ENCODE measurements at regions not wholly inside any gene's neighbourhood (a gene's known extent, or its start where the extent isn't known, plus 50 kb on each side); places are given as distances from the start of the nearest gene placed in this dataset.

- no peak for TF ChIP-seq BHLHE40 (IDR thresholded peaks at IDR 0.05; ENCODE audit: borderline replicate concordance)
- TF ChIP-seq SP1 (IDR thresholded peaks at IDR 0.05), result no peak
- no peak for TF ChIP-seq CTBP1 (IDR thresholded peaks at IDR 0.05; ENCODE audit: borderline replicate concordance)
- no peak for TF ChIP-seq SUZ12 (IDR thresholded peaks at IDR 0.05)
- TF ChIP-seq ELF4 (IDR thresholded peaks at IDR 0.05), result no peak
- no peak for TF ChIP-seq L3MBTL2 (conservative IDR thresholded peaks at IDR 0.05)
- no peak for TF ChIP-seq LEF1 (IDR thresholded peaks at IDR 0.05; ENCODE audit: borderline replicate concordance)
Measured at GRCh38 chr12:84294246-84294645, 618.4 kb downstream of the SLC6A15 start.
